Stomach (tissue), 4 donors: ENCODE measurements at regions not wholly inside any gene's neighbourhood (a gene's known extent, or its start where the extent isn't known, plus 50 kb on each side); places are given as distances from the start of the nearest gene placed in this dataset.
"Not testable (repeated sequence)": the region's sequence is repeated elsewhere in the genome, so short reads cannot be mapped to it uniquely, and the experiment has no call there.

ENCODE experiments used
- CTCF ChIP-seq, 7 experiments: fragments of 450-650 bp in 4 of 7; fragments of 200-600 bp in 3 of 7; sonication (generic) in 3 of 7; IDR thresholded peaks; one replicate each; pipeline ENCODE4 v1.5.1; 2016 to 2019; ENCODE audit warnings: antibody characterized with exemption in 7 of 7, control low read depth in 2 of 7, mild to moderate bottlenecking in 1 of 7
- POLR2AphosphoS5 ChIP-seq, 3 donors: sonication (generic); formaldehyde crosslinking; IDR thresholded peaks; one replicate each; pipeline ENCODE4 v1.6.1; 2016; ENCODE audit warnings: antibody characterized with exemption in 3 of 3

DNA sequence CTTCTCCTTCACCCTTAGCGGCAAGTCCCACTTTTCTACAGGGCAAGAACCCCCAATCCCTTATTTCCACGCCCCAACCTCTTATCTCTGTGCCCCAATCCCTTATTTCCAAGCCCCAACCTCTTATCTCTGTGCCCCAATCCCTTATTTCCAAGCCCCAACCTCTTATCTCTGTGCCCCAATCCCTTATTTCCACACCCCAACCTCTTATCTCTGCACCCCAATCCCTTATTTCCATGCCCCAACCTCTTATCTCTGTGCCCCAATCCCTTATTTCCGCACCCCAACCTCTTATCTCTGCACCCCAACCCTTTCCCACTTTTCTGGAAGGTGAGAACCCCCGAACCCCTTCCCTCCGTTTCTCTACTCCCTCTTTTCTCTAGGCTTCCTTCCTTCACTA lies 116.1 kb upstream of the GJE1 start:
- TF ChIP-seq POLR2AphosphoS5, CTCF (IDR thresholded peaks at IDR 0.05): not testable (repeated sequence)
